GM12892 (cell line): ENCODE measurements at regions not wholly inside any gene's neighbourhood (a gene's known extent, or its start where the extent isn't known, plus 50 kb on each side); places are given as distances from the start of the nearest gene placed in this dataset.

ENCODE experiments used
- POLR2A ChIP-seq: IDR thresholded peaks from 2 replicates; pipeline ENCODE4 v1.6.1; 2011; ENCODE audit warnings: low read depth, low read length, control low read depth
- POLR2AphosphoS5 ChIP-seq: IDR thresholded peaks from 2 replicates; pipeline ENCODE4 v1.6.1; 2011; ENCODE audit warnings: low read depth, low read length, control low read depth

DNA sequence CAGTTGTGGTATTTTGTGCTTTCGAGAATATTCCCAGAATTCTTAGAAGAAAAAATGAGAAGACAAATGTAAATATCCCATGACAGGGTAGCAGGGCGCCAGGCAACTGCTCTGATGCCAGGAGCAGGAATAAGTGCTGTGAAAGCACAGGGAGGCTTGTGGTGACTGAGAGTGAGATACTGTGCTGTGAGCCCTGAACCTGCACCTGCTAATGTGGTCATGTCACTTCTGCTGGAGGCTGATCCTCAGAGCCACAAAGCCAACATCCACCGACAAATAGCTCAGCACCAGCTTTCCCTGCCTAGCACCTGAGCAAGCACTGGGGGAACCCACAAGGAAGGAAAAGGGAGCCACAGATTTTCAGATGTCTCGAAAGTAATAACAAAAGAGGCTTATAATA lies 368.6 kb upstream of the CDH4 start:
- no peak for TF ChIP-seq POLR2A
- no peak for TF ChIP-seq POLR2AphosphoS5
